Hypothalamus (tissue), 51 donors: ENCODE measurements at regions not wholly inside any gene's neighbourhood (a gene's known extent, or its start where the extent isn't known, plus 50 kb on each side); places are given as distances from the start of the nearest gene placed in this dataset.
"Not testable (repeated sequence)": the region's sequence is repeated elsewhere in the genome, so short reads cannot be mapped to it uniquely, and the experiment has no call there.

Source experiments
- DNase-seq, 51 donors: peaks; one replicate each; lab custom pipeline; 2025; lab: John Stamatoyannopoulos, UW

GRCh38 chr7:94169682-94170081, 165.5 kb upstream of the BET1 start:
- no peak for DNase-seq

DNA sequence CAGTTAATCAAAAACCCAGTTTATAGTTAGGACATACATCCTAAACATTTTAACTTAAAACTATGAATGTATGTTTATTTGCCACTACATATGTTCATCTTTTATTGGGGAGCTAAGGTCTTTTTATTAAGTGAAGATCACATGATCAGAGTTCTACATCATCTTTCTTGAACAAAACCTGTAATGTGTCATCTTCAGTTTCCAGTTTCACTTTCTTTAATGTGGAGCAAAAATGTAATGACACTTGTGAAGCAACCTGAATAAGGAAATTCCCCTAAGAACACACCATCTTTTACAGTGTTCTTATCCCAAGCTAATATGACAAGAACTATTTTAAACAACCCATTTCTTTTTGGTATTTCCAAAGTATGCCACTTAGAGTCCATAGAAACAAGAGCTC, 166.7 kb upstream of the BET1 start:
- DNase-seq = no peak

- no peak for DNase-seq
Measured at GRCh38 chr7:94173436-94173835, 169.3 kb upstream of the BET1 start.

DNA sequence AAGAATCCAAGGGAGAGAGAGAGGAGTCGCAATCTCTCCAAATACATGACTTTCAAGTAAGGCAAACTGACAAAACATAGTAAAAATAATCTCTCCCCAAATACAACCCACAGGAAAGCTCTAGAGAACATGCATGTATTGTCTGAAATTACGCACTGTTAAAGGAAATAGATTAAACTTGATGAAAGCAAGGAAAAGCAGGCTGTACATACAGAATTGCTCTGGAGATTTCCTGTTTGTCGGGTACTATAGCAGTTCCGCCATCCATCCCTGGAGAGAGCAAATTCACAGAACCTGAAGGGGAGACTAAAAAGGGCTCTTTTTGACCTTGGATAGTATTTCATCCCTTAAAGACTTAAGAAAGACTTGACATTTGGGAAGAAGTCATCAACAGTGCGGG, 170.2 kb upstream of the BET1 start:
- DNase-seq = no peak

- DNase-seq = no peak
Measured at GRCh38 chr7:94174956-94175355, 170.8 kb upstream of the BET1 start.

GRCh38 chr7:94176694-94177200, 172.6 kb upstream of the BET1 start:
- DNase-seq = no peak

- DNase-seq = no peak
Measured at GRCh38 chr7:94177441-94177840, 173.3 kb upstream of the BET1 start.

DNA sequence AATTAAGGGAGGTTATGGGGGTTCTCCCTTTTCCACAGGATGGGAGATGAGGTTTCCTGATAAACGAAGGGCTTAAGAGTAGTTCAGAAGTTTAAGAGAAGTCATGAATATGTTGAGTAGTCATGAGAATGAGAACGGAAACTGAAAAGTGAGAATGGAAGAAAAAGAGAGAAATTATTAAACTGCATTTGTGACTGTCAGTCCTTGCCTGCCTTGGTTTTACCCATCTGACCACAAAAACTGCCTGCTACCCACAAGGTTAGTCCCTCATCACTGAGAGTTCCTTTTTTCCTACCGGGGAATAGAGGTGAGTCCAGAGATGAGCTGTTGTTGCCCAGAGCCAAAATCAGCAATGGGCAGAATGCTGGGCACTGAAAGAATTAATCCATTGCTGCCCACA, 174.1 kb upstream of the BET1 start:
- DNase-seq = no peak

- no peak for DNase-seq
Measured at GRCh38 chr7:94179466-94179865, 175.3 kb upstream of the BET1 start.

DNA sequence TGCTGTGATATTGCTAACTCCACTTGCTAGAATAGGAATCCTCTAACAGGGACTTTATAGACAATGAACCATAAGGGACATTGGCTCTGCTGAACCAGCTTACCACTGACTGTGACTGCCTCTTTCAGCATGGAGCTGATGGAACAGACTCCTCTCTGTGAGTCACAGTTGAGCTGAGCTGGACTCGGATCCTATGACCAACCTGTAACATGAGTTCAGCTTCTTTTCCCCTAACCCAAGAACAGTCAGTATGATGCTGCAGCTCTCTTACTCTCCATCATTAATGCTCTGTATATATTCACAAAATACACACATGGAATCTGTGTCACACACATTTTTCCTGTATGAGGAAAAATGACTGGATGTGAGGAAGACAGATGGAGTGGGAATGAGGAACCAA, 177.9 kb upstream of the BET1 start:
- DNase-seq = no peak

DNA sequence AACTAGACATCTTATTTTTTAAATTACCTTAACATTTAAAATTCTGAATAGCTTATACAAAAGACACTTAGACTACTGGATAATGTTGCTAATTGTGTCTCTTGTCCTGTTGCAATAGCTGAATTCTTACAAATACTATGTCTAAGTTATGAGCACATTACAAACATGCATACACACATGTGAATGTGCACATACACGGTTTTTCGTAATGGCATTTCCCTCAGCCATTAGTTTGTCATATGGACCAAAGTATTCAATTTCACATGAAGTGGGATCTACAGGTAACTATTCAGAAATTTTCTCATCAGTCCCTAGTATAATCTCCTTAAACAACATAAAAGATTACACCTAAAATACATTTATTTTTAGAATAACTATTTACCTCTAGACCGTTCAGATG, 178.6 kb upstream of the BET1 start:
- DNase-seq = no peak

DNA sequence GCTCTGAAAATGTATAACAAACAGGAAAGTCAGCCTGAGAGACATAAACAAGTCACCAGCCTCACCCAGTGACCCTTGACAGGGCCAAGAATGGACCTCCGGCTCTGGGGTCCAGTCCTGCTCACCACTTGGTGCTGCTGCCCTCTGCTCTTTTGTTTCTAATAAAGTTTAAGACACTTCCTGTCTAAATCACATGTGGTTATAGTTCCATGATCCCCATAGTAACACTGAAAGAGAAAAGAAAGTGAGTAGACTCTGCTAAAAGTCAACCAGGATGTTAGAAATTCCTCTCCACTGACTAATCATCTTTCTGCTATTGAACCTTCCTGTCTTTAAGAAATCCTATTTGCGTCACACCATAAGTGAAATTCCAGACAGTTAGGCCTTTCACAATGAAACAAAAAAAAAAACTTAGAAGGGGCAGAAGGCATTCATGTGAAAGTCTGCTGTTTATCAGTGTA, 179.2 kb upstream of the BET1 start:
- no peak for DNase-seq

DNA sequence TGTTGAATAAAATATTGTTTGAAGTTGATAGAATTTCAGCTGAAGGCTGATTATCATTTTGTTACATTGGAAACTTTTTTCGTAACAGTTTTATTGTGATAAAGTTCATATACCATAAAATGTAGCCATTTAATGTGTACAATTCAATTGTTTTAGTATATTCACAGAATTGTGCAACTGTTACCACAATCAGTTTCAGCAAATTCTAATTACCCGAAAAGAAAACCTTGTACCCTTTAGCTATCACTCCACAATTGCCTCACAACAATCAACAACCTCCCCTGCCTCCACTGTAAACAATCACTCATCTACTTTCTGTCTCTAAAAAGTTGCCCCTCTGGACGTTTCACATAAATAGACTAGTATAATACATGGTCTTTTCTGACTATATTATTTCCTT, 179.7 kb upstream of the BET1 start:
- no peak for DNase-seq

DNA sequence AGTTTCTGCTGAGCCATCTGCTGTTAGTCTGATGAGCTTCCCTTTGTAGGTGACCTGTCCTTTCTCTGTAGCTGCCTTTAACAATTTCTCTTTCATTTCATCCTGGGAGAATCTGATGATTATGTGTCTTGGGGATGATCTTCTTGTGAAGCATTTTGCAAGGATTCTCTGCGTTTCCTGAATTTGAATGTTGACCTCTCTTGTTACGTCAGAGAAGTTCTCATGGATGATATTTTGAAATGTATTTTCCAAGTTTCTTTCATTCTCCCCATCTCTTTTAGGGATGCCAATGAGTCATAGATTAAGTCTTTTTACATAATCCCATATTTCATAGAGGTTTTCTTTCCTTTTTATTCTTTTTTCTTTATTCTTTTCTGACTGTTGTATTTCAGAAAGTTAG, 184.2 kb upstream of the BET1 start:
- DNase-seq = no peak

- no peak for DNase-seq
Measured at GRCh38 chr7:94190599-94191061, 186.5 kb upstream of the BET1 start.

DNA sequence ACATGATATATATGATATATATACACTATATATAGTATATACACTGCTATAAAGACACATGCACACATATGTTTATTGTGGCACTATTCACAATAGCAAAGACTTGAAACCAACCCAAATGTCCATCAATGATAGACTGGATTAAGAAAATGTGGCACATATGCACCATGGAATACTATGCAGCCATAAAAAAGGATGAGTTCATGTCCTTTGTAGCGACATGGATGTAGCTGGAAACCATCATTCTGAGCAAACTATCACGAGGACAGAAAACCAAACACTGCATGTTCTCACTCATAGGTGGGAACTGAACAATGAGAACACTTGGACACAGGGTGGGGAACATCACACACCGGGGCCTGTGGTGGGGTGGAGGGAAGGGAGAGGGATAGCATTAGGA, 190.3 kb upstream of the BET1 start:
- DNase-seq = not testable (repeated sequence)

DNA sequence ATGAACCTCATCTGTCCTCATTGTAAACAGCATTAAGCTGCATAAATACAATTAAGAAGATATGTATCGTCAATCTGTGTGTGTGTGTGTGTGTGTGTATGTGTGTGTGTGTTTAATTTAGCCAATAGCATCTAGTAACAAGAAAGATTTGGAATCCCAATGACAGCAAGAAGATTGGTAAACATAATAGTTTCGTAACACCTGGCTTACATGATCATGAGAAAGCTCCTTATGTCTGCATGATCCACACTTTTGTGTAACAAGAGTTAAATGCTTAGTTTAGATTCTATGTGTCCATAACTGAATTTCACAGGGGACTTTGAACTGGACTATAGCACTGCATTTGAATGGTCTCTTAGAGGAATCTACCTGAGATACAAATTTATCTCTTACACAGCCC, 191.0 kb upstream of the BET1 start:
- no peak for DNase-seq

GRCh38 chr7:94195813-94196212, 191.7 kb upstream of the BET1 start:
- DNase-seq = no peak

DNA sequence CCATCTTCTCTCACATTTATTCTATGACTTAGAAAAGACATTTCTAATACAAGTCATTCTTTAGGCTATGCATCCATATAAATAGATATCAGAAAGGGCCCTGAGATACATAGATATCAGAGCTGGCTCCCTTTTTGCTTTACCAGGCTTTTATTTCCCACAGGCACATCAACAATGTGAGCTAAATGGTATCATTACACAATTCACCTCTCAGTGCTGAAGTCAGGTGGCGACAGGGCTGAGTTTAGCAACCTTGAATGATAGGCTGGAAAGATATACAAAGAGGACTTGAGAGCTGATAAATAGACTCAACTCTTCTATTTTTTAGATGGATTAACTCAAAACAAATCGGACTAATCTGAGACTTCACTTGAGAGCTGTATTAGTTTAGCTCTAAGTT, 189.2 kb upstream of the COL1A2 start:
- DNase-seq = no peak

GRCh38 chr7:94206295-94206694, 188.4 kb upstream of the COL1A2 start:
- no peak for DNase-seq

- no peak for DNase-seq
Measured at GRCh38 chr7:94212160-94212559, 182.5 kb upstream of the COL1A2 start.

DNA sequence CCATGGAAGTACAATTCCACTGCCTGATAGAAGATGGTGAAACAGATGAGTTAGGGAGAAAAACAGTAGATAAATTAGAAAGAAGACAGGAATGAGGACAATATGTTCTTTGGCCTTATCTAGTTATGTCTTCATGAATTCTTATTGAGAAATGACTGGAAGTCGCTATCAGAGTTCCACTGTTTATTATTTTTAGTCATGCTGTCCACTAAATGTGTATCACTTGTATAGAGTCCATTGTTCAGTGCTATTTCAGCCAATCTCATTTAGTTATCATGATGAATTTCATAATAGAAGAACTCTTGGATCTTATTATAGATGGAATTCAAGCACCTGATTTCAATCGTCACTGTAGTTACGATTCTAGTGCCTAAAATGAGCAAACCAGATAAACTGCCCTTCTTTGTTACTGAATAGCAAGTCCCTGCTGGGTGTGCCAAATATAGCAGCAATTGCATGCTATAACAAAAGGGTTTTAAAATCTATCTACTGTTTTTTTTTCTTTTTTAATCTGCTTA, 177.7 kb upstream of the COL1A2 start:
- no peak for DNase-seq

- no peak for DNase-seq
Measured at GRCh38 chr7:94217766-94218165, 176.9 kb upstream of the COL1A2 start.
